ENCODE measurements at regions not wholly inside any gene's neighbourhood (a gene's known extent, or its start where the extent isn't known, plus 50 kb on each side); places are given as distances from the start of the nearest gene placed in this dataset.

DNA sequence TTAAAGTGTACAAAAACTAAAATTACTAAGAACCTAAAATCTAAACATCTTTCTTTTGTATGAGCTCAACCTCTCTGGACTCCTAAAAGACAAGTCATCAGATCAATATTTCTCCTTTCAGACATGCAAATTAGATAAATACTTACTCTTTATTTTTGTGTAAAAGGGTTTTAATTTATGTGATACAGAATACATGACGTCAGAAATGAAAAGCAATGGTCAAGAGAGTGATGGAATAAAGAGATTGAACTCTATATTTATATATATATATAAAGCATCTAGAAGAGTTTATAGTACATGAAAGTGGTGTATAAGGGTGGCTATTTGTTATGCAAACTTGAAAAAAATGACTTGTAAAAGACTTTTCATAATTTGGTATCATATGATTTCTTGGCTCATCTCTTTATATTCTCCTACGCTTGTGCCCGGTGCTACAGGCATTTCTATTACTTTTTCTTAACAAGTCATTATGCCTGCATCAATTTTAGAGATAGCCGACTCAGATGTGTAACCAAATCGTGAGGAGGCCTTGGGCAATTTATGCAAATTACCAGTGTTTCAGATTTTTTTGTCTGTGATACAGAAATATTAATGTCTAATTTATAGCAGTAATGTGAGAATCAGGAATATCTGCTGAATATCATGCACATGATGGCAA is 186.0 kb upstream of the OLFM3 start:
- intact Hi-C loops (cut with DNase I), result no loop called here
- WGBS, 2 donors, result 65 to 67% methylated on average over 5 of the region's 5 CpGs

DNA sequence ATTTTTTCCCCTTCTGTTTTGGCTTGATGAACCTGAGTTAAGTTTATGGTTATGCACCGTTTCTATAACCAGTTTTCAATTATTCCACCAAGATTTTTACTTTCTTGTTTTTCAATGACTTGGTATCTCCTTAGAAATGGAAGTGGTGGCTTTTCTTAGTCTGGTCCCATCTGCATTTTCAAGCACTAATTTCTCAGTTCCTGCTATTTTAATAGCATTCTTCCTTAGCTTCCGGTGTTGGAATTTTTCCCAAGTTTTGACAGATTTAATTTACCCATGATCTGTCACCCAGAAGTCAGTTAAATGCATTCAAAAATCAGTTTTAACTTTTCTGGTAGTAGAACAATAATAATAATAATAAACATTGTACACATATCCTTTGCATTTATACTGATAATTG is 184.6 kb upstream of the OLFM3 start:
- H3K36me3 ChIP-seq (replicated peaks in 1 of 2; ENCODE audit: insufficient read depth in 1 of 2, low read depth in 2 of 2), result no peaks in the 10 kb centered on the region
- TF ChIP-seq, protein P1, sequence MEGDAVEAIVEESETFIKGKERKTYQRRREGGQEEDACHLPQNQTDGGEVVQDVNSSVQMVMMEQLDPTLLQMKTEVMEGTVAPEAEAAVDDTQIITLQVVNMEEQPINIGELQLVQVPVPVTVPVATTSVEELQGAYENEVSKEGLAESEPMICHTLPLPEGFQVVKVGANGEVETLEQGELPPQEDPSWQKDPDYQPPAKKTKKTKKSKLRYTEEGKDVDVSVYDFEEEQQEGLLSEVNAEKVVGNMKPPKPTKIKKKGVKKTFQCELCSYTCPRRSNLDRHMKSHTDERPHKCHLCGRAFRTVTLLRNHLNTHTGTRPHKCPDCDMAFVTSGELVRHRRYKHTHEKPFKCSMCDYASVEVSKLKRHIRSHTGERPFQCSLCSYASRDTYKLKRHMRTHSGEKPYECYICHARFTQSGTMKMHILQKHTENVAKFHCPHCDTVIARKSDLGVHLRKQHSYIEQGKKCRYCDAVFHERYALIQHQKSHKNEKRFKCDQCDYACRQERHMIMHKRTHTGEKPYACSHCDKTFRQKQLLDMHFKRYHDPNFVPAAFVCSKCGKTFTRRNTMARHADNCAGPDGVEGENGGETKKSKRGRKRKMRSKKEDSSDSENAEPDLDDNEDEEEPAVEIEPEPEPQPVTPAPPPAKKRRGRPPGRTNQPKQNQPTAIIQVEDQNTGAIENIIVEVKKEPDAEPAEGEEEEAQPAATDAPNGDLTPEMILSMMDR (IDR thresholded peaks at IDR 0.05), result no peak
- TF ChIP-seq POLR2A (IDR thresholded peaks at IDR 0.05), result no peak
- no peak overlapping the region for H3K4me3 ChIP-seq
- no peak for DNase-seq
- no peak overlapping the region for H3K27ac ChIP-seq
- H3K27me3 ChIP-seq, result no peaks in the 10 kb centered on the region
- no peaks in the 10 kb centered on the region for H3K4me1 ChIP-seq
- intact Hi-C loops (cut with DNase I), result no loop called here
- no peaks in the 10 kb centered on the region for H3K9me3 ChIP-seq
- WGBS, 2 donors, result 63 to 66% methylated on average over 2 of the region's 2 CpGs
- ATAC-seq, result no peak

More for the DNA sequence above, 186.0 kb upstream of the OLFM3 start:
- no peaks in the 10 kb centered on the region for H3K4me1 ChIP-seq
- H3K27ac ChIP-seq, result no peak overlapping the region
- no peaks in the 10 kb centered on the region for H3K9me3 ChIP-seq
- H3K36me3 ChIP-seq (replicated peaks in 1 of 2; ENCODE audit: insufficient read depth in 1 of 2, low read depth in 2 of 2), result no peaks in the 10 kb centered on the region
- no peak for TF ChIP-seq POLR2A (IDR thresholded peaks at IDR 0.05)
- TF ChIP-seq, protein P1 (IDR thresholded peaks at IDR 0.05), result no peak
- H3K4me3 ChIP-seq, result no peak overlapping the region
- DNase-seq (no peak), ATAC-seq (no peak)
- no peaks in the 10 kb centered on the region for H3K27me3 ChIP-seq

DNA sequence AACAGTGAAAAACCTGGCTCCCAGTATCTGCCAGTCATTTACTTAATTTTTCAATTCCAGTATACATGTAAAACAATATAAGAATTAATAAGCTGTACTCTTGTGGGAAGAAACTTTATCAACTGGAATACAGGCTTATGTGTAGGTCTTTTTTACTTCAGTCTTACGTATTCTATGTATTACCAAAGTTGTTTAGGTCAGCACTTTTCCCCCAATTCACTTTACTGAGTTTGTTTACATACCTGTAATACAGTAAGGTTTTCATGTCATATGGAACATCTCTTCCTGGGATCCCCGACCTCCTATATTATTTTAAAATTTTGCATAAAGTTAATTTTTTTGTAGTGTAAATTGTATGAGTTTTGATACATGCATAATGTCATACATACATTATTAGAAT is 181.8 kb upstream of the OLFM3 start:
- no peak overlapping the region for H3K27ac ChIP-seq
- 61 to 81% methylated on average over 2 of the region's 2 CpGs for WGBS, 2 donors
- no peaks in the 10 kb centered on the region for H3K9me3 ChIP-seq
- no peaks in the 10 kb centered on the region for H3K36me3 ChIP-seq (replicated peaks in 1 of 2; ENCODE audit: insufficient read depth in 1 of 2, low read depth in 2 of 2)
- TF ChIP-seq POLR2A (IDR thresholded peaks at IDR 0.05), result no peak
- TF ChIP-seq, protein P1 (IDR thresholded peaks at IDR 0.05), result no peak
- DNase-seq (no peak), ATAC-seq (no peak)
- no peaks in the 10 kb centered on the region for H3K4me1 ChIP-seq
- H3K4me3 ChIP-seq, result no peak overlapping the region
- H3K27me3 ChIP-seq, result no peaks in the 10 kb centered on the region
- intact Hi-C loops (cut with DNase I), result no loop called here

DNA sequence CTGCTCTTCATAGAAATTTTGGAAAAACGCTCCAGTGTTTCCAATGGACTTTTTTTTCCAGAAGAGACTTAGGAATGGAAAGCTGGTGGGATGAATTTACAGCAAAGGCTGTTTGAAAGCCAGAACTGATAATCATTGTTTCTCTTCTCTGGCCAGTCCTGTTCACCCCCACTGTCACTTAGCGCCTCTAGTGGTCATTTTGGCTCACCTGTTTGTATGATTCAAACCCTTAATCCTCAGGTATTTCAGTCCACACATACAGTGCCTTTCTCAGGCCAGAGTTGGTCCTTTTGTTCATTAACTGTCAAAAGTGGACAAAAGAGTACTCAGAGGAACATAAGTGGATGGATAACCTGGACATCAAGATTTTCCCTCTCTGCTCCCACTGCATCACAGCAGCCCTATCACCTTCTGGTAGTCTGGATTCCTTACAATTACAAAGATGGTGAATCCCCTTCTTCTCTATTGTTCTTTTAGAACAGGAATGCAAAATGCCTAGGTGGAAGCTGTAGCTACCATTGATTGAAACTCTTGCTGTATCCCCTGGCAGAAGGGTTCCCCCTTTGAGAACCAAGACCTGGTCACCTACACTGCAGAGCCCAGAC is 177.6 kb upstream of the OLFM3 start:
- ATAC-seq (no peak), DNase-seq (peak in 1 of 4 donors; percentile 7)
- intact Hi-C loops (cut with DNase I), result no loop called here
- Histone ChIP-seq H3K9me3 (no peaks in the 10 kb centered on the region), H3K27ac (no peak overlapping the region), H3K4me3 (no peak overlapping the region), H3K27me3 (no peaks in the 10 kb centered on the region), H3K4me1 (no peaks in the 10 kb centered on the region), H3K36me3 (replicated peaks in 1 of 2; ENCODE audit: insufficient read depth in 1 of 2, low read depth in 2 of 2) (no peaks in the 10 kb centered on the region)
- TF ChIP-seq, protein P1 (IDR thresholded peaks at IDR 0.05), result peak in 6 of 7 experiments; percentile 17 to 29 (median 26)
- TF ChIP-seq POLR2A (IDR thresholded peaks at IDR 0.05), result no peak
- WGBS, 2 donors, result 7 to 26% methylated on average over 2 of the region's 2 CpGs

DNA sequence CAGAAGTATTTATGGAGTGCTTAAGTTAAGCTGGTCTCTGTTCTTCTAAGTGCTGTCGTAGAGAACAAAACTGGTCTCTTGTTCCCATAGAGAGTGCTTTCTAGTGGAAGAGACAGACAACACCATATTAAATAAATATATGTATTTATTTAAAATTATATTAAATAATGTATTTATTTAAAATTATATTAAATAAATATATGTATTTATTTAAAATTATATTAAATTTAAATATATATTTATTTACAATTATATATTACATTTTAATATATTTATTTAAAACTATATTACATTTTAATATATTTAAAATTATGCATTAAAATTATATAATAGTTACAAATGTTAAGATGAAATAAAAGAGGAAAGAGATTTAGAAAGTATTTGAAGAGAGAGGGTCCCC is 175.5 kb upstream of the OLFM3 start:
- 83 to 84% methylated on average over 1 of the region's 1 CpG for WGBS, 2 donors
- Histone ChIP-seq H3K4me1 (no peaks in the 10 kb centered on the region), H3K36me3 (replicated peaks in 1 of 2; ENCODE audit: insufficient read depth in 1 of 2, low read depth in 2 of 2) (no peaks in the 10 kb centered on the region), H3K9me3 (no peaks in the 10 kb centered on the region), H3K27ac (no peak overlapping the region), H3K27me3 (no peaks in the 10 kb centered on the region), H3K4me3 (no peak overlapping the region)
- TF ChIP-seq, protein P1 (IDR thresholded peaks at IDR 0.05), result no peak
- TF ChIP-seq POLR2A (IDR thresholded peaks at IDR 0.05), result no peak
- ATAC-seq, result no peak
- no peak for DNase-seq
- intact Hi-C loops (cut with DNase I), result no loop called here
